Body of pancreas (tissue), 4 donors: ENCODE measurements at regions not wholly inside any gene's neighbourhood (a gene's known extent, or its start where the extent isn't known, plus 50 kb on each side); places are given as distances from the start of the nearest gene placed in this dataset.

Source experiments
- ATAC-seq: fragments of 150-250 bp; one replicate; pipeline ENCODE4 v1.9.1; 2016
- DNase-seq, 4 donors: peaks; one replicate each; pipeline ENCODE4 v3.0.0-alpha.2; 2019
- H3K27ac ChIP-seq, 4 donors: fragments of 200-600 bp; sonication (generic); 1 replicate in 3 of 4; 2 replicates in 1 of 4; pipeline versions ENCODE4 v1.5.1 to v1.6.1; 2016 to 2019; ENCODE audit warnings: mild to moderate bottlenecking in 1 of 4, mixed read lengths in 1 of 4, moderate library complexity in 1 of 4
- H3K27me3 ChIP-seq, 2 donors: fragments of 200-600 bp; sonication (generic); one replicate each; pipeline ENCODE4 v1.6.0; 2016; ENCODE audit warnings: mild to moderate bottlenecking in 1 of 2
- H3K36me3 ChIP-seq, 2 donors: fragments of 200-600 bp; sonication (generic); replicated peaks in 1 of 2; 2 replicates each; pipeline ENCODE4 v1.5.1; 2016; ENCODE audit warnings: low read depth in 2 of 2; ENCODE audit not compliant: insufficient read depth in 1 of 2
- H3K4me1 ChIP-seq: fragments of 200-600 bp; sonication (generic); one replicate; pipeline ENCODE4 v1.6.0; 2016
- H3K4me3 ChIP-seq, 2 donors: fragments of 200-600 bp; sonication (generic); 1 replicate in 1 of 2; 2 replicates in 1 of 2; pipeline ENCODE4 v1.5.1; 2016 to 2019
- H3K9me3 ChIP-seq, 3 donors: fragments of 200-600 bp; sonication (generic); 1 replicate in 2 of 3; 2 replicates in 1 of 3; pipeline ENCODE4 v1.5.1; 2016
- CTCF ChIP-seq, 7 experiments: fragments of 450-650 bp in 4 of 7; fragments of 200-600 bp in 3 of 7; sonication (generic) in 3 of 7; IDR thresholded peaks; one replicate each; pipeline ENCODE4 v1.5.1; 2016 to 2019; ENCODE audit warnings: antibody characterized with exemption in 7 of 7
- POLR2A ChIP-seq, 3 donors: fragments of 450-650 bp; IDR thresholded peaks; one replicate each; pipeline ENCODE4 v1.6.1; 2016; ENCODE audit warnings: antibody characterized with exemption in 3 of 3, mild to moderate bottlenecking in 2 of 3
- WGBS, 2 donors: methylation state at CpG; one replicate each; pipeline ENCODE4 v1.1.5; 2017; 5-methylcytosine and 5-hydroxymethylcytosine counted together
- intact Hi-C: fragments of 100-400 bp; cut with DNase I; formaldehyde crosslinking; loops from one replicate; pipeline ENCODE4 v1.15.1; 2023

- Histone ChIP-seq H3K27me3 (no peaks in the 10 kb centered on the region), H3K27ac (no peak overlapping the region), H3K36me3 (no peaks in the 10 kb centered on the region), H3K9me3 (no peaks in the 10 kb centered on the region), H3K4me3 (no peak overlapping the region), H3K4me1 (no peaks in the 10 kb centered on the region)
- DNase-seq, result no peak
- TF ChIP-seq CTCF (IDR thresholded peaks at IDR 0.05), result no peak
- no peak for TF ChIP-seq POLR2A (IDR thresholded peaks at IDR 0.05)
- intact Hi-C loops, result no loop called here
- 52 to 54% methylated on average over 2 of the region's 2 CpGs for WGBS, 2 donors
- no peak for ATAC-seq
Measured at GRCh38 chr6:125489579-125490285, 188.0 kb upstream of the HDDC2 start.

DNA sequence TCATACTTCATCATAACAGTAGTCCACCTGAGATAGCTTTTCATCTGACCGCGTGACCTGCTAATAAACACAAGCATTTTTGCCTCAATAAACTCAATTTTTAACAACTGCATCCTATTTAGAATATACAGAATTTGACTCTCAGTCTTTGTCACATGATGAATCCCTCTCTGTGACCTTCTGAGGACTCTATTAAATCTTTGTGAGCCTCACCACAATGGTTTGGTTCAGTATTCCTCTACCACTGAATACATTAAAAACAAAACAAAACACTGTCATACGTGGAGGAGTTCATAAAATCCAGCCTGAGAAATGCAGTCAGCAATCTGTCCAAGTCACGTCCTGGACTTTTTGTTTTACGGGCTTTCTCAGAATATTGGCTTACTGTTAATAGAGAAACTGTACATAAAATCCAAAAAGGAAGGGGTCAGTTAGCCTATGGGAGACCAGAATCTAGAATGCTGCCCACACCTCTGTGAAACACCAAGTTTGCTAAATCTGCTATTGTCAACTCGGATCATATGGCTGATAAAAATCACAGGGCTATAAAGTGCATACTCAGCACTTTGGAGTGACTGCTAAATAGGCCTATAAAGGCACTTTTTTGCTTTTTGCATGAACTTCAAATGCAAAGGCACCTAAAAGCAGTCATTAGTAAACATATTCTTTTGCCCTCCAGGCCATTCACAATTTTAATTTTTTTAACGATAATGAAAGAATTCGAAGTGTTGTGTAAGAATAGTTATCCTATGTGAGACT is 190.3 kb upstream of the HDDC2 start:
- ATAC-seq (no peak), DNase-seq (no peak)
- 79 to 80% methylated on average over 8 of the region's 8 CpGs for WGBS, 2 donors
- intact Hi-C loops, result no loop called here
- no peak for TF ChIP-seq POLR2A (IDR thresholded peaks at IDR 0.05)
- no peak for TF ChIP-seq CTCF (IDR thresholded peaks at IDR 0.05)
- no peak overlapping the region for H3K4me3 ChIP-seq
- no peaks in the 10 kb centered on the region for H3K9me3 ChIP-seq
- H3K27ac ChIP-seq, result no peak overlapping the region
- no peaks in the 10 kb centered on the region for H3K36me3 ChIP-seq
- H3K4me1 ChIP-seq, result no peaks in the 10 kb centered on the region
- H3K27me3 ChIP-seq, result no peaks in the 10 kb centered on the region

GRCh38 chr6:125498606-125499005 is 196.8 kb upstream of the HDDC2 start:
- no peak overlapping the region for H3K4me3 ChIP-seq
- no peak for DNase-seq
- H3K4me1 ChIP-seq, result no peaks in the 10 kb centered on the region
- no peak for TF ChIP-seq CTCF (IDR thresholded peaks at IDR 0.05)
- no peak for TF ChIP-seq POLR2A (IDR thresholded peaks at IDR 0.05)
- no peaks in the 10 kb centered on the region for H3K27me3 ChIP-seq
- intact Hi-C loops, result no loop called here
- H3K9me3 ChIP-seq, result no peaks in the 10 kb centered on the region
- 83 to 91% methylated on average over 3 of the region's 3 CpGs for WGBS, 2 donors
- no peak for ATAC-seq
- H3K36me3 ChIP-seq, result no peaks in the 10 kb centered on the region
- no peak overlapping the region for H3K27ac ChIP-seq

GRCh38 chr6:125499535-125499934 is 197.8 kb upstream of the HDDC2 start:
- Histone ChIP-seq H3K36me3 (no peaks in the 10 kb centered on the region), H3K27me3 (no peaks in the 10 kb centered on the region), H3K4me3 (no peak overlapping the region), H3K9me3 (no peaks in the 10 kb centered on the region), H3K27ac (no peak overlapping the region), H3K4me1 (no peaks in the 10 kb centered on the region)
- no peak for TF ChIP-seq CTCF (IDR thresholded peaks at IDR 0.05)
- TF ChIP-seq POLR2A (IDR thresholded peaks at IDR 0.05), result no peak
- intact Hi-C loops, result no loop called here
- DNase-seq (no peak), ATAC-seq (no peak)

DNA sequence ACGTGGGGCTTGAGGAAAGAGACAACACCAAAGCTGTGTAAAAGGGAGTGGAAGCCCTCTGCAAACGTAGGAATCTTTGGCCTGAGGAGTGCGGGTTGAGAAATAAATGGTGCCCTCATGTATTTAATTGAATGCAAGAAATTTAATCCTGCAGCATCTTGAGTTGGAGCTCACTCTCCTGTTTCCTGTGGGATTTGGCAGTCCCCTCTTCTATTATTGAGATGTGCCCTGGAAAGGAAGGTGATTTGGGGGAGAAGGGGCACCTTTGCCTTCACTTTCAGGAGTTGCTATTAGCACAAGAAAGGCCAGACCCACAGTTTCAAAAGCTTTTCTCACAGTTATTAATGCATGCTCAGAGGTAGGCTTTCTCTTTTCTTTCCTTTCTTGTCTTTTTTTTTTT is 201.4 kb upstream of the HDDC2 start:
- H3K9me3 ChIP-seq, result no peaks in the 10 kb centered on the region
- intact Hi-C loops, result no loop called here
- ATAC-seq (no peak), DNase-seq (no peak)
- no peaks in the 10 kb centered on the region for H3K36me3 ChIP-seq
- no peak overlapping the region for H3K4me3 ChIP-seq
- H3K27ac ChIP-seq, result no peak overlapping the region
- WGBS, 2 donors, result 68 to 83% methylated on average over 3 of the region's 3 CpGs
- TF ChIP-seq POLR2A (IDR thresholded peaks at IDR 0.05) (no peak), CTCF (IDR thresholded peaks at IDR 0.05) (no peak)
- H3K27me3 ChIP-seq, result no peaks in the 10 kb centered on the region
- H3K4me1 ChIP-seq, result no peaks in the 10 kb centered on the region
